ENCODE measurements at regions not wholly inside any gene's neighbourhood (a gene's known extent, or its start where the extent isn't known, plus 50 kb on each side); places are given as distances from the start of the nearest gene placed in this dataset.
"Not testable (repeated sequence)": the region's sequence is repeated elsewhere in the genome, so short reads cannot be mapped to it uniquely, and the experiment has no call there.

DNA sequence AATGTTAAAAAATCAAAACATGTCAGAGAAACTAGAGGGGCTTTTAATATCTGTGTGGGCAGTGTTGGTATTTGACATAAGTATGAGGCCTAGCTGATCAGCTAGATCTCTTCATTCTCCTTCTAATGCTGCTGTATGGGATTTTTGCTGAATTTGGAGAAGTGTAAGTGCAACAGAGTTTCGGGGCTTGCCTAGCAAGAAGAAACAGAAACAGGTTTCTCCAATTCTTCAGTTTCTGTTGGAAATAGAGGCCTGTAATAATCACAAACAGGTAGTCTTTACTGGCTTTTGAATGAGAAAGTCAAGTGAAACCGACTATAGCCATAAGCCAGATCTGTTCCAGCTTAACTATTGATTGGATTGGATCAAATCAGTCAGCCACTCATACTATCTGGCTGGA lies 96.4 kb upstream of the PCLO start:
- no peak overlapping the region for H3K27ac ChIP-seq
- H3K4me1 ChIP-seq (ENCODE audit: low read depth) = no peaks in the 10 kb centered on the region
- TF ChIP-seq, protein P1, sequence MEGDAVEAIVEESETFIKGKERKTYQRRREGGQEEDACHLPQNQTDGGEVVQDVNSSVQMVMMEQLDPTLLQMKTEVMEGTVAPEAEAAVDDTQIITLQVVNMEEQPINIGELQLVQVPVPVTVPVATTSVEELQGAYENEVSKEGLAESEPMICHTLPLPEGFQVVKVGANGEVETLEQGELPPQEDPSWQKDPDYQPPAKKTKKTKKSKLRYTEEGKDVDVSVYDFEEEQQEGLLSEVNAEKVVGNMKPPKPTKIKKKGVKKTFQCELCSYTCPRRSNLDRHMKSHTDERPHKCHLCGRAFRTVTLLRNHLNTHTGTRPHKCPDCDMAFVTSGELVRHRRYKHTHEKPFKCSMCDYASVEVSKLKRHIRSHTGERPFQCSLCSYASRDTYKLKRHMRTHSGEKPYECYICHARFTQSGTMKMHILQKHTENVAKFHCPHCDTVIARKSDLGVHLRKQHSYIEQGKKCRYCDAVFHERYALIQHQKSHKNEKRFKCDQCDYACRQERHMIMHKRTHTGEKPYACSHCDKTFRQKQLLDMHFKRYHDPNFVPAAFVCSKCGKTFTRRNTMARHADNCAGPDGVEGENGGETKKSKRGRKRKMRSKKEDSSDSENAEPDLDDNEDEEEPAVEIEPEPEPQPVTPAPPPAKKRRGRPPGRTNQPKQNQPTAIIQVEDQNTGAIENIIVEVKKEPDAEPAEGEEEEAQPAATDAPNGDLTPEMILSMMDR (IDR thresholded peaks at IDR 0.05; ENCODE audit: low read depth, low read length) = no peak
- no peaks in the 10 kb centered on the region for H3K27me3 ChIP-seq
- H3K36me3 ChIP-seq = no peaks in the 10 kb centered on the region
- no peak overlapping the region for H3K4me3 ChIP-seq
- no peaks in the 10 kb centered on the region for H3K9me3 ChIP-seq (ENCODE audit: low read depth)
- DNase-seq (ENCODE audit: low read depth in 1 of 2, low spot score in 1 of 2) = no peak

DNA sequence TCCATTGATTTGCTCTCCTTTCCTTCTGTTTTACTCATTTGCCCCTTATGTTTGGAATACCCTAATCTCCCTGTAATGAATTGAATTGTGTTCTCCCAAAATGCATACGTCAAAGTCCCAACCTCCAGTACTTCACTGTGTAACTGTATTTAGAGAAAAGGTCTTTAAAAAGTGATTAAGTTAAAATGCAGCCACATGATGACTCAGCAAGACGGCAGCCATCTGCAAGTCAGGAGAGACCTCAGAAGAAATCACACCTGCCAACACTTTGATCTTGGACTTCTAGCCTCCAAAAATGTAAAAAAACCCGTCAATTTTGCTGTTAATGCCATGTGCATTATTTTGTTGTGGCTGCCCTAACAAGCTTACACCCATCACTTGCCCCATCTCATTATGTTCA lies 85.3 kb upstream of the PCLO start:
- Histone ChIP-seq H3K27me3 (no peaks in the 10 kb centered on the region), H3K9me3 (ENCODE audit: low read depth) (no peaks in the 10 kb centered on the region), H3K4me3 (no peak overlapping the region), H3K4me1 (ENCODE audit: low read depth) (no peaks in the 10 kb centered on the region), H3K36me3 (no peaks in the 10 kb centered on the region), H3K27ac (no peak overlapping the region)
- TF ChIP-seq, protein P1 (IDR thresholded peaks at IDR 0.05; ENCODE audit: low read depth, low read length) = no peak
- DNase-seq (ENCODE audit: low read depth in 1 of 2, low spot score in 1 of 2) = no peak

DNA sequence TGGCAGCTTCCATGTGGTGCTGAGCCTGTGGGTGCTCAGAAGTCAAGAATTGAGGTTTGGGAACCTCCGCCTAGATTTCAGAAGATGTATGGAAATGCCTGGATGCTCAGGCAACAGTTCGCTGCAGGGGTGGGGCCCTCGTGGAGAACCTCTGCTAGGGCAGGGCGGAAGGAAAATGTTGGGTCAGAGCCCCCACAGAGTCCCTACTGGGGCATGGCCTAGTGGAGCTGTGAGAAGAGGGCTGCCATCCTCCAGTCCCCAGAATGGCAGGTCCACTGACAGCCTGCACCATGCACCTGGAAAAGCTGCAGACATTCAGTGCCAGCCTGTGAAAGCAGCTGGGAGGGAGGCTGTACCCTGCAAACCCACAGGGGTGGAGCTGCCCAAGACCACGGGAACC lies 56.5 kb upstream of the PCLO start:
- H3K27me3 ChIP-seq; H3K9me3 ChIP-seq (ENCODE audit: low read depth); H3K4me1 ChIP-seq (ENCODE audit: low read depth); DNase-seq (ENCODE audit: low read depth in 1 of 2, low spot score in 1 of 2); H3K36me3 ChIP-seq; H3K27ac ChIP-seq; H3K4me3 ChIP-seq: not testable (repeated sequence)

DNA sequence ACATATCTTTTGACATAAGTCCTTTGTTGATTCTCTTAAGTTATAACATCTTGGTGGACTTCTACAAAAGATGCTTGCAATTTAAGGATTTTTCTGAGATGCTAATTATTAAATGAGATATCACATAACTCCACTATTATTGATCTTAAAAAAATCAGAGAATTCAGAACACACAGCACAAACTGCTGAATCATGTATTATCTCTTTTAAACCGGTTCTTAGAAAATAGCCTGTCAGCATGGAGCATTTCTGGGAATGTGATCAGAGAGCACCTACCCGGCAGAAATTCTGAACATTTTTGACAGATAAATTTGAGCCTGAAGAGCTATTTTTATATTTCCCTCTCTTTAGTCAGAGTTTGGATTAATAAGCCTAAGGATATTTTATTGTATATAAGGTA lies 50.2 kb upstream of the PCLO start:
- no peak overlapping the region for H3K4me3 ChIP-seq
- H3K27me3 ChIP-seq = no peaks in the 10 kb centered on the region
- DNase-seq (ENCODE audit: low read depth in 1 of 2, low spot score in 1 of 2) = no peak
- H3K36me3 ChIP-seq = no peaks in the 10 kb centered on the region
- no peak overlapping the region for H3K27ac ChIP-seq
- TF ChIP-seq, protein P1 (IDR thresholded peaks at IDR 0.05; ENCODE audit: low read depth, low read length) = no peak
- H3K4me1 ChIP-seq (ENCODE audit: low read depth) = no peaks in the 10 kb centered on the region
- no peaks in the 10 kb centered on the region for H3K9me3 ChIP-seq (ENCODE audit: low read depth)
